Astrocyte of the cerebellum (primary cell): ENCODE measurements at regions not wholly inside any gene's neighbourhood (a gene's known extent, or its start where the extent isn't known, plus 50 kb on each side); places are given as distances from the start of the nearest gene placed in this dataset.

Source experiments
- DNase-seq: peaks from one replicate; pipeline ENCODE4 v3.0.0-alpha.2; 2011; ENCODE audit warnings: low read depth
- H3K4me3 ChIP-seq: 2 replicates; pipeline ENCODE4 v1.5.1; 2011; ENCODE audit warnings: mild to moderate bottlenecking, low read depth, low read length, moderate library complexity
- in situ Hi-C: cut with HindIII; loops from 2 replicates; pipeline ENCODE4 v1.10.0; 2017; ENCODE audit warnings: low sequenced_read_pairs
- TF ChIP-seq, protein P1 (sequence below): IDR thresholded peaks from 2 replicates; pipeline ENCODE4 v1.5.1; 2012; ENCODE audit warnings: low read length, low read depth, moderate library complexity, mild to moderate bottlenecking; ENCODE audit errors: missing control alignments

DNA sequence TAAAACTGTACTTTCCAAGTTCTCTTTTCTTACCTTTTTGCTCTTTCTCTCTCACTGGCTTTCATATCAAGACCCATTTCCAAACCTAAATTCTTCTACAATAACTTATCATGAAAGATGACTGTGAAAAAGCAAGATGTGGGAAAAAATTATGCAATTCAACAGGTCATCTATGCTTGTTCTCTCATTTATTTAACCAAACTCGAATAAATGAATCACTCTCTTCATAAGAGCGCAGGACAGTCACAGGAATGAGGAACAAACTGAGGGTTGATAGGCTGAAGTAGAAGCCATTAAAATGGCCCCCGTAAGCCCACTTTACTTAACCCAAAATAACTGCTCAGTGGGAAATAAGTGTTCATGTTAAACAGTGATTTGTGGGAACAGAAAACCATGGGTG lies 1289.7 kb upstream of the SORCS1 start:
- H3K4me3 ChIP-seq, result no peak overlapping the region
- no peak for DNase-seq
- TF ChIP-seq, protein P1, sequence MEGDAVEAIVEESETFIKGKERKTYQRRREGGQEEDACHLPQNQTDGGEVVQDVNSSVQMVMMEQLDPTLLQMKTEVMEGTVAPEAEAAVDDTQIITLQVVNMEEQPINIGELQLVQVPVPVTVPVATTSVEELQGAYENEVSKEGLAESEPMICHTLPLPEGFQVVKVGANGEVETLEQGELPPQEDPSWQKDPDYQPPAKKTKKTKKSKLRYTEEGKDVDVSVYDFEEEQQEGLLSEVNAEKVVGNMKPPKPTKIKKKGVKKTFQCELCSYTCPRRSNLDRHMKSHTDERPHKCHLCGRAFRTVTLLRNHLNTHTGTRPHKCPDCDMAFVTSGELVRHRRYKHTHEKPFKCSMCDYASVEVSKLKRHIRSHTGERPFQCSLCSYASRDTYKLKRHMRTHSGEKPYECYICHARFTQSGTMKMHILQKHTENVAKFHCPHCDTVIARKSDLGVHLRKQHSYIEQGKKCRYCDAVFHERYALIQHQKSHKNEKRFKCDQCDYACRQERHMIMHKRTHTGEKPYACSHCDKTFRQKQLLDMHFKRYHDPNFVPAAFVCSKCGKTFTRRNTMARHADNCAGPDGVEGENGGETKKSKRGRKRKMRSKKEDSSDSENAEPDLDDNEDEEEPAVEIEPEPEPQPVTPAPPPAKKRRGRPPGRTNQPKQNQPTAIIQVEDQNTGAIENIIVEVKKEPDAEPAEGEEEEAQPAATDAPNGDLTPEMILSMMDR, result no peak
- in situ Hi-C loops, result no loop called here

DNA sequence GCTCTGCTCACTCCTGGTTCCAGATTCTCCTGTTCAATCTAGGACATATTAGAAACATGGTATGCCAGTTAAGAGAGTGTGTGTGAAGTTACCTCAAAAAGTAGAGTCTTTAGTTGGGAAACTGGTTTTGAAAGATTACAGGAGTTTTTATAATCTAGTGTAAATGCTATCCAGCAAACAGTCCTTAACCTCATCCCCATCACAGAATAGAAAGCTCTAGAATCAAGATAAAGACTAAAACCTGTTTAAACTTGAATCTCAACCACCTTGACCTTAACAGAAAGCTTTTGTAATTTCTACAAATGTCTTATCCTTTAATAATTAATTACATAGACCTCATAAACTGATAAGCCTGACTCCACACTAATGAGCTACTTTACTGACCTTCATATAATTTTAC lies 1288.7 kb upstream of the SORCS1 start:
- DNase-seq, result no peak
- no peak overlapping the region for H3K4me3 ChIP-seq
- in situ Hi-C loops, result no loop called here
- TF ChIP-seq, protein P1, result no peak

DNA sequence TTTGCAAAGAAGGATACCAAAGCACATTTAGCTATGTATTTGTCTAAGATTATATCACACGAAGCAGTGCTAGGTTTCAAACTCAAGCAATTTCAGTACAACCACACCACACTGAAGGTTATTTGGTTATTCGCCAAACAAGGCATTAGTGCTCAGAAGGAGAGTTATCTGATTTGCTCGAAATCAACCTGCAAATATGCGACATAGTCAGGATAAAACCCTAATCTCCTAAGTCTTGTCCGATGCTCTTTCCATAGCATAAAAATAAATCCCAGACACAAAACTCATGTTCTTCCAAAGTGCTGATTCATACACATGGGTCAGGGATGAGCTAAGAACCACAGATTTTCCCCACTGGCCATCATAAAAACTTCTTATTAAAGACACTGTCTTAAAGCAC lies 1288.0 kb upstream of the SORCS1 start:
- TF ChIP-seq, protein P1, result no peak
- in situ Hi-C loops, result no loop called here
- no peak overlapping the region for H3K4me3 ChIP-seq
- no peak for DNase-seq

DNA sequence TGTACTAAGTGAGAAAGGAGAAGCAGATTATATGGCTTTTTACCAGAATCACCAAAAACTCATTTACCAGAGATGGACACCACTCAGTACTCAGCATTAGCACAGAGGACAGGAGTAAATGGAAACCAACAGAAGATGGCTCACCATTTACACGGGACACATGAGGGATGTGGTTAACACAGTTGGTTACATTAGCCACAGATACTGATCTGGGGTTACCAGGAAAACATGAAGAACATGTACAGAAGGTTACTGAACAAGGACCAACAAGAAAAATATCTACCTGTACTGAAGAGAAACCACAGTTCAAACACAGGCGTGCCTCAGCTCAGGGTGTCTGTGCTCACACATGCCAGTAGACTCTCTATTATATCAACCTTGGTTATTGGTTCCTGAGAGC lies 1285.8 kb upstream of the SORCS1 start:
- no peak for DNase-seq
- in situ Hi-C loops, result no loop called here
- H3K4me3 ChIP-seq, result no peak overlapping the region
- TF ChIP-seq, protein P1, result no peak

DNA sequence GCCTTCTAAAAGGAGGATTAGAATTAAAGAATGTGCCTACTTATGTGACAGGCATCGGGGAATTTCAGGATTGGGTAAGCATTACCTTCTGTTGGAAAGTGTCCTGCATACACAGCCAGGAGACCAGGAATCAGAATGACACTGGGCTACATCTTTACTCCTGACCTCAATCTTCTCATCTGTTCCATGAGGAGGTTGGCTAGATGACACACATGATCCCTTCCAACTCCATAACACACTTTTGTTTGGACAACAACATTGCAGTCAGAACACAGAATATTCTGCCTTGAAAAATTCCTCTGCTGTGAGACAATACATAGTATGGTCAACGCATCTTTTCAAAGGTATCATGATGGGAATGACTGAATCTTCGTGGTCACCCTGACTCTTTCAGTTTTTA lies 1281.2 kb upstream of the SORCS1 start:
- TF ChIP-seq, protein P1, result no peak
- no peak for DNase-seq
- in situ Hi-C loops, result no loop called here
- H3K4me3 ChIP-seq, result no peak overlapping the region

DNA sequence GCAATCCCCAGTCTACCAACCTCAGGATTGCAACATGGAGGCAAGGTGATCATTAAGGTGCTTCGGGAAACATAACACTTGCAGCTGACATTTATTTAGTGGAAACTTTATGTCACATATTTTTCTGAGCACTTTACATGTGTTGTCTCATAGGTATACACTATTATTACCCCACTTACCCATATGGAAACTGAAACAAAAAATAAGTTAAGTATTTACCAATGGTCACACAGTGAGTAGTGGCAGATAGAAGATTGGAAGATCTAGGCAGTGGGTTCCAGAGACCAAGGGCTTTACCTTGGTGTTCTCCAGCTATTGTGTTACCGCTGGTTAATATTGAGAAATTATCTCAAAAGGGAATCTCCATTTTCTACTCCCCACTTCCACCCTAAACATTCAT lies 1279.1 kb upstream of the SORCS1 start:
- TF ChIP-seq, protein P1, result no peak
- no peak for DNase-seq
- in situ Hi-C loops, result no loop called here
- no peak overlapping the region for H3K4me3 ChIP-seq

DNA sequence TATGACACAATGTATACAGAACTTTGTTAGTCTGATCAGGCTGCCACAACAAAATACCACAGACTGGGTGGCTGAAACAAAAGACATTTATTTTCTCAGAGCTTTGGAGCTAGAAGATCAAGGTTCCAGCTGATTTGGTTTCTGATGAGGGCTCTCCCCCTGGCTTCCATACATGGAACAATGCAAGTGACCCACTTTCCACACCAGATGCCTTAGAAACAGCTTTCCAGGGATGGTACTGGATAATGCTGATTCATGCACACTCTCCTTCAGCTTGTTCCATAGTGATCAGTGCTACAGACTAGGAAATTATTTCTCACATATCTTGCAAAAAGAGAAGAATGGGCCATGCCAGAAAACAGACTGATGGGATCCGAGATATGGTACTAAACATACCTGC lies 1274.9 kb upstream of the SORCS1 start:
- in situ Hi-C loops, result no loop called here
- TF ChIP-seq, protein P1, result no peak
- DNase-seq, result no peak
- H3K4me3 ChIP-seq, result no peak overlapping the region
